Bronchial epithelial cell (primary cell): ENCODE measurements at regions not wholly inside any gene's neighbourhood (a gene's known extent, or its start where the extent isn't known, plus 50 kb on each side); places are given as distances from the start of the nearest gene placed in this dataset.

Experiments used
- DNase-seq: peaks from one replicate; pipeline ENCODE4 v3.0.0-alpha.2; 2010; ENCODE audit warnings: low read depth
- FAIRE-seq: peaks from 2 replicates; lab custom pipeline; 2011; peaks lifted over from hg19 to GRCh38; lab: Jason Lieb, UNC
- H3K27me3 ChIP-seq: 2 replicates; pipeline ENCODE4 v1.5.1; 2011; ENCODE audit warnings: low read length; ENCODE audit not compliant: control insufficient read depth, insufficient read depth
- H3K36me3 ChIP-seq: 2 replicates; pipeline ENCODE4 v1.5.1; 2011; ENCODE audit warnings: low read length; ENCODE audit not compliant: control insufficient read depth, insufficient read depth
- H3K4me3 ChIP-seq: 2 replicates; pipeline ENCODE4 v1.5.1; 2011; ENCODE audit warnings: mild to moderate bottlenecking, low read depth, low read length, control low read depth
- TF ChIP-seq, protein P1 (sequence below): IDR thresholded peaks from 2 replicates; pipeline ENCODE4 v1.5.1; 2011; ENCODE audit warnings: mild to moderate bottlenecking, moderate library complexity, low read length, control low read depth, inconsistent platforms; ENCODE audit not compliant: insufficient read depth, severe bottlenecking

DNA sequence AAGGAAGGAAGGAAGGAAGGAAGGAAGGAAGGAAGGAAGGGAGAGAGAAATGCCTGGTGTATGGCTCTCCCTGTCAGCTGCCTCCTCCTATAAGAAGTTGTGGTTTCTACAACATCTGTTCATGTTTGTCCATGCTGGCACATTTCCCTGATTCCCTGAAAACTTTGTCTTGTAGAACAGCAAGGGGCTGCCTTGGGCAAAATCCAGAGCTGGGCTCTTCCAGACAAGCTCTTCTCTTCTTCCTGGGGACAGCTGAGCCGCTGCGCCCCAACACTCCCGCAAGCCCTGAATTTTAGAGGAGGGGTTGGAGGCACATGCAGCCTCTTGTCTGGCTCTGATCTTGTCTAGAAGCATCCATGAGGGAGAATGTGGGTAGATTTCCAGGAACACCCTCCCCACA, 282.0 kb upstream of the ADARB2 start:
- DNase-seq = no peak
- TF ChIP-seq, protein P1, sequence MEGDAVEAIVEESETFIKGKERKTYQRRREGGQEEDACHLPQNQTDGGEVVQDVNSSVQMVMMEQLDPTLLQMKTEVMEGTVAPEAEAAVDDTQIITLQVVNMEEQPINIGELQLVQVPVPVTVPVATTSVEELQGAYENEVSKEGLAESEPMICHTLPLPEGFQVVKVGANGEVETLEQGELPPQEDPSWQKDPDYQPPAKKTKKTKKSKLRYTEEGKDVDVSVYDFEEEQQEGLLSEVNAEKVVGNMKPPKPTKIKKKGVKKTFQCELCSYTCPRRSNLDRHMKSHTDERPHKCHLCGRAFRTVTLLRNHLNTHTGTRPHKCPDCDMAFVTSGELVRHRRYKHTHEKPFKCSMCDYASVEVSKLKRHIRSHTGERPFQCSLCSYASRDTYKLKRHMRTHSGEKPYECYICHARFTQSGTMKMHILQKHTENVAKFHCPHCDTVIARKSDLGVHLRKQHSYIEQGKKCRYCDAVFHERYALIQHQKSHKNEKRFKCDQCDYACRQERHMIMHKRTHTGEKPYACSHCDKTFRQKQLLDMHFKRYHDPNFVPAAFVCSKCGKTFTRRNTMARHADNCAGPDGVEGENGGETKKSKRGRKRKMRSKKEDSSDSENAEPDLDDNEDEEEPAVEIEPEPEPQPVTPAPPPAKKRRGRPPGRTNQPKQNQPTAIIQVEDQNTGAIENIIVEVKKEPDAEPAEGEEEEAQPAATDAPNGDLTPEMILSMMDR = no peak
- Histone ChIP-seq H3K27me3 (no peaks in the 10 kb centered on the region), H3K36me3 (no peaks in the 10 kb centered on the region), H3K4me3 (no peak overlapping the region)
- no peak for FAIRE-seq

DNA sequence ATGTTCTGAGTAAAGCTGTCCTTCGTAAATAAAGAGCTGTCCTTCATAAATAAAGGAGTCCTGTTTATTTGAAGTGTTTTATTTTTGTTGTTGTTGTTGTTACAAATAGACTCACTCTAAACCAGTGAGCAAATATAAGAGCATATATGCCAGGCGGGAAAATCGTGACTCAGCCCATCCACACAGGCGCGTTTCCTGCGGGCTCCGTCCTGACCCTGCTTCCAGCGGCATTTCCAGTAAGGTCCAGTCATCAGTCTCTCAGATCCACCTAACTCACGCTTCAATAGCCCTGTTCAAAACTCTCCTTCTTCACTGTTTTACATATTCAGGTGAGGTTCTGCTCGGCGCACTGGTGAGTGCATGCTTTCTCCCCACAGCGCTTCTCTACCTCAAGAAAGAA, 277.2 kb upstream of the ADARB2 start:
- no peak overlapping the region for H3K4me3 ChIP-seq
- H3K27me3 ChIP-seq = no peaks in the 10 kb centered on the region
- TF ChIP-seq, protein P1 = no peak
- no peak for DNase-seq
- no peak for FAIRE-seq
- H3K36me3 ChIP-seq = no peaks in the 10 kb centered on the region

DNA sequence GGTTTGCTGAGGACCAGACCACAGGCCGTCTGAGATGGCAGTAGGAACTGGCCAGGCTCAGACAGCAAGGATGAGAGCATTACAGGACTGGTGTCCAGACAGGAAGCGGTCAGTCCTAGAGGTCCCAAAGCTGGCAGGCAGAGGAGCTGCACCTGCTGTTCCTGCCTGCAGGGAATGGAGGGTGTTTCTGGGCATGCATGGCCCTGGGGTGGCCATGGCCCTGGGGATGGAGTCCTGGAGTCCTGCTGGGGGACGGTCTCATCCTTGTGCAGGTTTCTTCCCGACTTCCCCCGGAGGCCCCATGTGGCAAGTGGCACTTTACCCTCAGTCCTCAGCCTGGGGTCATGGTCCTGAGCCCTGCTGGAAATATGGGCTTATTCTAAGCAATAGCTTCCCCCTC, 274.9 kb upstream of the ADARB2 start:
- no peaks in the 10 kb centered on the region for H3K27me3 ChIP-seq
- TF ChIP-seq, protein P1 = no peak
- FAIRE-seq (no peak), DNase-seq (no peak)
- H3K4me3 ChIP-seq = no peak overlapping the region
- no peaks in the 10 kb centered on the region for H3K36me3 ChIP-seq

DNA sequence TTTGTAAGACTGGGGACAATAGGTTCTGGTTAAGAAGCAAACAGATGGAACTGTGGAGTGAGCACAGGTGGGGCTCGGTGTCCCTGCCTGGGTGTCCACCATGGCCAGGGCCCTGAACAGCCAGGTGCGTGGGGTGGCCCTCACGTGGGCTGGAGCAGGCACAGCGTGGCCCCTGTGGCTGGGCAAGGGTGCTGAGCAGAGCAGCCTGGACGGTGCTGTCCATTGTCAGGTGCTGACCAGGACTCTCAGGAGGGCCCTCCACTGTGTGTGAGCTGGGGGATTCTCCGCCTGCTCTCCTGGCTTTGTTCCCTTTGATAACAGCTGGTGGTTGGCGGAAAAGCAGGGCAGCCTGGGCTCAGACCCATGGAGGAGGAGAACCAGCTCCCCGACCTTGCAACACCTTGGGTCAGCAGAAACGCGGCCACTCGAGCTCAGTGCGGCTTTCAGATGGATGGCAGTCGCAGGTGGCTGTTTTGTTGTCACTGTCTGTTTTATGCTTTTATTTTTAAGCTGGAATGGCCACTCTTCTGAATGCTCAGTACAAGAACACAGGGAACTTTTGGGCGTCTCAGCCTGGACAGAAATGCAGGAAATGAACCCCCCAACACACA, 273.9 kb upstream of the ADARB2 start:
- TF ChIP-seq, protein P1 = no peak
- DNase-seq = no peak
- no peaks in the 10 kb centered on the region for H3K27me3 ChIP-seq
- no peaks in the 10 kb centered on the region for H3K36me3 ChIP-seq
- no peak overlapping the region for H3K4me3 ChIP-seq
- no peak for FAIRE-seq

DNA sequence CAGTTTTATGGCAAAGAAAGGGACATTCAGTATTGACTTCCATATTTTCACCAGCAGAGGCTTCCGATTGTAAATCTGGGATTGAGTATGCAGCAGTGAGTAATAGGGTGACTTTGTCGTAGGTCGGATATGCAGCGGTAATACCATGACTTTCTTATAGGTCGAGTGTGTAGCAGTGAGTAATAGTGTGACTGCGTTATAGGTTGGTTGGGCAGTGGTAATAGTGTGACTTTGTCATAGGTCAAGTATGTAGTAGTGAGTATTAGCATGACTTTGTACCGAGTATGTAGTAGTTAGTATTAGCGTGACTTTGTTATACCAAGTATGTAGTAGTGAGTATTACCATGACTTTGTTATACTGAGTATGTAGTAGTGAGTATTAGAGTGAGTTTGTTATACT, 268.2 kb upstream of the ADARB2 start:
- H3K27me3 ChIP-seq = no peaks in the 10 kb centered on the region
- DNase-seq = no peak
- H3K4me3 ChIP-seq = no peak overlapping the region
- no peaks in the 10 kb centered on the region for H3K36me3 ChIP-seq
- no peak for FAIRE-seq
- TF ChIP-seq, protein P1 = no peak

DNA sequence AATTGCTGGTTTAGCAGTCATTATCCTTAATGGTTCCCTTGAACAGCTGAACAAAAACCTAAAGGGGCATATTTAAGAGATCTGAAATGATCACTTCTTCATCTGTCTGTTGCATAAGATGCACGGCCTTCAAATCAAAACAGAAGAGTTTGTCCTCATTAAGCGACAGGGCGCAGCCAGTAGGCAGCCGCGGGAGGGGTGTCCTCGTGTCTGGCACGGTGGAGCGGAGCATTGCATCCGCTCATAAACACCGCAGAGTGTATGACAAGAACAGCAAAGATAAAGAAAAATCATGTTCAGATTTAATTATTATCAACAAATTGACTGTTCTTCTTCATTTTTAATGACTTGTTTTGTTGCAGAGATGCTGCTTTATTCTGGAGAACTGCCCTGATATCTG, 255.6 kb upstream of the ADARB2 start:
- FAIRE-seq = no peak
- H3K4me3 ChIP-seq = no peak overlapping the region
- TF ChIP-seq, protein P1 = no peak
- no peaks in the 10 kb centered on the region for H3K27me3 ChIP-seq
- no peak for DNase-seq
- no peaks in the 10 kb centered on the region for H3K36me3 ChIP-seq
